Activated CD4-positive, alpha-beta memory T cell treated with anti-CD3 and anti-CD28 coated beads for 36 hours (primary cell): ENCODE measurements at regions not wholly inside any gene's neighbourhood (a gene's known extent, or its start where the extent isn't known, plus 50 kb on each side); places are given as distances from the start of the nearest gene placed in this dataset.

ENCODE experiments used
- CTCF ChIA-PET: fragments of 350-600 bp; sonication (Branson Sonifier 250); formaldehyde crosslinking; loops from one replicate; lab custom pipeline; 2021; ENCODE audit warnings: antibody characterized with exemption, inconsistent platforms; lab: Charles Lee
- POLR2A ChIA-PET: fragments of 350-600 bp; sonication (Branson Sonifier 250); formaldehyde crosslinking; loops from one replicate; lab custom pipeline; 2021; ENCODE audit warnings: antibody characterized with exemption; lab: Charles Lee
- DNase-seq: peaks from one replicate; pipeline ENCODE4 v3.0.0-alpha.2; 2020
- H3K27ac Mint-ChIP-seq: one replicate; pipeline ENCODE4 v1.8.0; 2021; ENCODE audit warnings: mixed read lengths
- H3K27me3 Mint-ChIP-seq: one replicate; pipeline ENCODE4 v1.8.0; 2021; ENCODE audit warnings: mixed read lengths
- H3K36me3 Mint-ChIP-seq: one replicate; pipeline ENCODE4 v1.8.0; 2021; ENCODE audit warnings: mixed read lengths
- H3K4me1 Mint-ChIP-seq: one replicate; pipeline ENCODE4 v1.8.0; 2021; ENCODE audit warnings: low read depth, mixed read lengths
- H3K4me3 Mint-ChIP-seq: one replicate; pipeline ENCODE4 v1.8.0; 2021; ENCODE audit warnings: mild to moderate bottlenecking, mixed read lengths
- H3K9me3 Mint-ChIP-seq: one replicate; pipeline ENCODE4 v1.8.0; 2021; ENCODE audit warnings: mixed read lengths
- intact Hi-C: fragments of 100-400 bp; cut with micrococcal nuclease; formaldehyde crosslinking; loops from one replicate; pipeline ENCODE4 v1.15.1; 2023

DNA sequence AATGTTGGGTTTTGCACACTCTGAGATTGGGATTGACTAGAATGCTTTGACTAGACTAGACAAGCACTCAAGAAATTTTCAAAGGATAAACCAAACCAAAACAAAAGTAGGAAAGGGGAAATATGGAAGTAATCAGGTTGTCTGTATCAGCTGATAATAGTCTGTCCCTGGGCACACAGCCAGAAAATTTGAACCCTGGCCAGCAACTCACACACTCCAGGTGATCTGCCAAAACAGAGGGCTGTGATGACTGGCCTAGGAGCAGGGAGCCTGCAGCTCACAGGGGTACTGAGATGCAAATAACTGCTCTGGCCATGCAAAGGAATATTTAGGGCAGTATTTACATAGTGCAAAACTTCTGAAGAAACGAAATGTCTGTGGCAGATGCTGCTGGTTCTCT lies 112.3 kb upstream of the SMIM23 start:
- intact Hi-C loops, result no loop called here
- H3K4me3 Mint-ChIP-seq, result no peak overlapping the region
- CTCF ChIA-PET, result no interaction called here

DNA sequence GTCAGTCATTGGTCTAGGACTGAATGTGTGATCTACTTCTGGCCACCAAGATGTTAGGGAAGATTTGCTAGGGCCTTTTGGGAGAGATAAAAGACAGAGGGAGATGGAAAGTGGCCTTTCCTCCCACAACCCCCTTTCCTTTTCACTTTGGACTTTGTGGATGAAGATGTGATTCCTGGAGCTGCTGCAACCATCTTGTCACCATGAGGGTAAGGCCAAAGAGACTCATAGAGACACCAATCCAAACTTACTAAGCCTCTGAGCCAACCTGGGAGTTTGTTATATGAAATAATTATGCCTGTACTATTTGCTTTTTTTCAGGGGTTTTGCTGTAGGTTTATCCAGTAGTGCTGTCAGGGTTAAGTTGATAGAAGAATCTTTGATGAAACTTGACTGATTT lies 111.8 kb upstream of the SMIM23 start:
- Mint-ChIP-seq H3K9me3 (peaks cover 6% of the 10 kb centered on the region), H3K36me3 (no peaks in the 10 kb centered on the region), H3K4me3 (no peak overlapping the region), H3K27ac (no peak overlapping the region), H3K27me3 (peaks cover 12% of the 10 kb centered on the region), H3K4me1 (no peaks in the 10 kb centered on the region)
- no peak for DNase-seq
- intact Hi-C loops, result no loop called here
- POLR2A ChIA-PET, result no interaction called here
- CTCF ChIA-PET, result no interaction called here

More for the DNA sequence above, 112.3 kb upstream of the SMIM23 start:
- H3K27me3 Mint-ChIP-seq, result peaks cover 12% of the 10 kb centered on the region
- no peaks in the 10 kb centered on the region for H3K4me1 Mint-ChIP-seq
- H3K27ac Mint-ChIP-seq, result no peak overlapping the region
- POLR2A ChIA-PET, result no interaction called here
- DNase-seq, result no peak
- H3K36me3 Mint-ChIP-seq, result no peaks in the 10 kb centered on the region
- H3K9me3 Mint-ChIP-seq, result peaks cover 6% of the 10 kb centered on the region

DNA sequence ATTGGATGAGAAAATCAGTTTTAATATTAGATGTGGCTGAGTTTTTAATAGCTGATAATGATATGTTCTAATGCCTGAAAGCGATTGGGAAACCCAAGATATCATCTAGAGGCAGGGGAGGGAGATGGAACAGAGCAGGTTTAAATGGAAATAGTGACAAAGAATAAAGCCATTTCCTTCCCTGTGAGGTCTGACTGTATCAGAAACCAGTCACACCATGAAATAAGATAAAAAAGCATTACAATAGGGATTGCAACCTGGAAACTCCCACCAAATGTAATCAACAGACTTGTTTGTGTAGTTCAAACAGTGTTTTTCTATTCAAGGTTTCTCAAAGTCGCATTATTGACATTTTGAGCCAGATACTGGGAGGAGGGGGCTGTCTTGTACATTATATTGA lies 110.1 kb upstream of the SMIM23 start:
- peaks cover 6% of the 10 kb centered on the region for H3K9me3 Mint-ChIP-seq
- no peak overlapping the region for H3K4me3 Mint-ChIP-seq
- CTCF ChIA-PET, result no interaction called here
- H3K27me3 Mint-ChIP-seq, result peaks cover 12% of the 10 kb centered on the region
- H3K27ac Mint-ChIP-seq, result no peak overlapping the region
- H3K4me1 Mint-ChIP-seq, result no peaks in the 10 kb centered on the region
- no peaks in the 10 kb centered on the region for H3K36me3 Mint-ChIP-seq
- POLR2A ChIA-PET, result no interaction called here
- intact Hi-C loops, result no loop called here
- no peak for DNase-seq

- ChIA-PET POLR2A (no interaction called here), CTCF (no interaction called here)
- intact Hi-C loops, result no loop called here
- no peaks in the 10 kb centered on the region for H3K4me1 Mint-ChIP-seq
- no peak overlapping the region for H3K4me3 Mint-ChIP-seq
- DNase-seq, result no peak
- H3K27ac Mint-ChIP-seq, result no peak overlapping the region
- H3K27me3 Mint-ChIP-seq, result peaks cover 17% of the 10 kb centered on the region
- no peaks in the 10 kb centered on the region for H3K36me3 Mint-ChIP-seq
- H3K9me3 Mint-ChIP-seq, result peaks cover 6% of the 10 kb centered on the region
These were observed 109.2 kb upstream of the SMIM23 start for GRCh38 chr5:171676286-171676944.

GRCh38 chr5:171678646-171679045 lies 107.0 kb upstream of the SMIM23 start:
- CTCF ChIA-PET, result no interaction called here
- DNase-seq, result no peak
- Mint-ChIP-seq H3K4me1 (no peaks in the 10 kb centered on the region), H3K9me3 (peaks cover 5% of the 10 kb centered on the region), H3K4me3 (no peak overlapping the region), H3K27me3 (peaks cover 27% of the 10 kb centered on the region), H3K36me3 (no peaks in the 10 kb centered on the region), H3K27ac (no peak overlapping the region)
- intact Hi-C loops, result no loop called here
- POLR2A ChIA-PET, result no interaction called here

DNA sequence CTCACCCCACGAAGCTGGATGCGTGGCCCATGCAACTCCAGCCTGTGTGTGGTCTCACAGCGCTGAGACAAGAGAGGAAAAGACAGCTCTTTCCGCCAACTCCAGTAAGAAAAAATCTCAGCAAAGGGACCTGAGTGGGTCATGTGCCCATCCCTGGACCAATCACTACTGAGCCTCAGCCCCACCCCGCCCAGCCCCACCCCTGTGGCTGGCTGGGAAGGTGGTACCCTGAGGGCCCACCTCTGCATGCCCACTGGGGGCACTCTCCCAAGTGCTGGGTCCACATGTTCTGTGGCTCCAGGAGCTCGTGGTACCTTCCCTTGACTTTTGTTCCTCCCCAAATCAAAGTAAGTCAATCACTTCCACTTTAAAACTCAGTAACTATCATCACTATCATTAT lies 105.1 kb upstream of the SMIM23 start:
- ChIA-PET CTCF (no interaction called here), POLR2A (no interaction called here)
- intact Hi-C loops, result no loop called here
- no peaks in the 10 kb centered on the region for H3K9me3 Mint-ChIP-seq
- H3K4me3 Mint-ChIP-seq, result no peak overlapping the region
- peaks cover 22% of the 10 kb centered on the region for H3K27me3 Mint-ChIP-seq
- no peak for DNase-seq
- H3K36me3 Mint-ChIP-seq, result no peaks in the 10 kb centered on the region
- H3K27ac Mint-ChIP-seq, result no peak overlapping the region
- H3K4me1 Mint-ChIP-seq, result no peaks in the 10 kb centered on the region

GRCh38 chr5:171681061-171681460 lies 104.6 kb upstream of the SMIM23 start:
- CTCF ChIA-PET, result interaction anchor here (0.7 kb wide), 1 partner anchor 263 kb away, joined by 4 read pairs; no protein-coding TSS in a partner anchor
- H3K27me3 Mint-ChIP-seq, result peaks cover 21% of the 10 kb centered on the region
- no peaks in the 10 kb centered on the region for H3K9me3 Mint-ChIP-seq
- no peak overlapping the region for H3K27ac Mint-ChIP-seq
- DNase-seq, result no peak
- POLR2A ChIA-PET, result no interaction called here
- H3K4me3 Mint-ChIP-seq, result no peak overlapping the region
- H3K36me3 Mint-ChIP-seq, result no peaks in the 10 kb centered on the region
- no peaks in the 10 kb centered on the region for H3K4me1 Mint-ChIP-seq
- intact Hi-C loops, result no loop called here

DNA sequence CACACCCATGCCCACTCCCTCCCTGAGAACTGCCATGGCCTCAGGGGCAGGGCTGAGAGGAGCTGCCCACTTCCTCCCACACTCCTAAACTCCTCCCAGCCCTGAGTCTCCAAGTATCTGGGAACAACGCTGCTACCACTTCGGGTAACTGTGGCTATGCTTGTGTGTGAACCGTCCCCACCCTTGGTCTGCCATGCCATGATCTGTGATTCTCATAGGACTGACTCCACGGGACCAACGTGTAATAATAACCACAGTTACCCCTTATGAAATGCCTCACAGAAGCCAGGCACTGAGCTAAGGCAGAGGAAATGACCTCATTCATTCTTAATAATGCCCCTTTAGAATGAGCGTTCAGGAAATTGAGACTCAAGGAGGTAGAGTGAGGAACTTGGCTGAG lies 103.9 kb upstream of the SMIM23 start:
- POLR2A ChIA-PET, result no interaction called here
- H3K27ac Mint-ChIP-seq, result no peak overlapping the region
- CTCF ChIA-PET, result interaction anchor here (0.7 kb wide), 1 partner anchor 263 kb away, joined by 4 read pairs; no protein-coding TSS in a partner anchor
- H3K4me1 Mint-ChIP-seq, result no peaks in the 10 kb centered on the region
- intact Hi-C loops, result no loop called here
- DNase-seq, result no peak
- H3K36me3 Mint-ChIP-seq, result no peaks in the 10 kb centered on the region
- no peak overlapping the region for H3K4me3 Mint-ChIP-seq
- H3K27me3 Mint-ChIP-seq, result peaks cover 20% of the 10 kb centered on the region
- no peaks in the 10 kb centered on the region for H3K9me3 Mint-ChIP-seq

DNA sequence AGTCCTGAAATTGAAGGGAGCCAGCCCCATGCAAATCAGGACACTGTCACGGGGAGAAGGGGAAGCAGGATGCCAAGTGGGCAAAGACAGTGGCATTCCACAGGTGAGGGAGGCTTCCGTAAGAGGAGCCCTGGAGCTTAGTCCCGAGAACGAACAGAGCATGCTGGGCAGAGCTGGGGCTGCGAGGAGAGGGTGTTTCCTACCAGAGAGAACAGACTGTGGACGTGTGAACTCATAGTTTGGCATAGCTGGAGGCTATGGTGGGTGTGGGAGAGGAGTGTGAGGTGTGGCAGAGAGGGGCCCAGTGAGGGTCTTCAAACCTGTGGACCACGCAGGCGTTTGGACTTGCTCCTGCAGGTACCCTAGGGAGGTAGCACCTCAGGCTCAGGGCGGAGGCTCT lies 102.8 kb upstream of the SMIM23 start:
- no peaks in the 10 kb centered on the region for H3K36me3 Mint-ChIP-seq
- no peak overlapping the region for H3K4me3 Mint-ChIP-seq
- ChIA-PET POLR2A (no interaction called here), CTCF (no interaction called here)
- no peak overlapping the region for H3K27ac Mint-ChIP-seq
- H3K9me3 Mint-ChIP-seq, result no peaks in the 10 kb centered on the region
- intact Hi-C loops, result no loop called here
- no peaks in the 10 kb centered on the region for H3K4me1 Mint-ChIP-seq
- H3K27me3 Mint-ChIP-seq, result peaks cover 17% of the 10 kb centered on the region
- DNase-seq, result no peak

DNA sequence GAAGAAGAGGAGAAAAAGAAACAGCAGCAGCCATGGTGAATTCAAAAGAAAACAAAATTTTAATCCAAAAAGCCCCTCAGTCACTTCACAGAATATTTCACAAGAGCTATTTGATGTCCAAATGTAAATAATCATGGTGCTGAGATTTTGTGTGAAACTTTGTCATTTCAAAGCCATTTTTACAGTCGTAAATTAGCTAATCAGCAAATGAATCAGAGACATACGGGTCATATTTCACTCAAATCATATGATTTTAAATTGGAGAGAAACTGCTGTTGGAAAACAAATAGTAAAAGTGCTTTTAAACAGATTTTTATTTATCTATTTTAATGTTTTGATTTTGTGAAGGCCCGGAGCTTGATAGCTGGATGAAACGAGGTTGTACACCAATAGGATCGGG lies 101.4 kb upstream of the SMIM23 start:
- intact Hi-C loops, result no loop called here

GRCh38 chr5:171688696-171689495 lies 96.7 kb upstream of the SMIM23 start:
- ChIA-PET POLR2A (no interaction called here), CTCF (no interaction called here)
- Mint-ChIP-seq H3K27ac (no peak overlapping the region), H3K9me3 (no peaks in the 10 kb centered on the region), H3K36me3 (no peaks in the 10 kb centered on the region), H3K27me3 (peaks cover 2% of the 10 kb centered on the region), H3K4me1 (no peaks in the 10 kb centered on the region), H3K4me3 (no peak overlapping the region)
- intact Hi-C loops, result no loop called here
- DNase-seq, result no peak

More for the DNA sequence above, 101.4 kb upstream of the SMIM23 start:
- Mint-ChIP-seq H3K27me3 (peaks cover 17% of the 10 kb centered on the region), H3K4me3 (no peak overlapping the region), H3K36me3 (no peaks in the 10 kb centered on the region), H3K4me1 (no peaks in the 10 kb centered on the region), H3K27ac (no peak overlapping the region), H3K9me3 (no peaks in the 10 kb centered on the region)
- ChIA-PET CTCF (no interaction called here), POLR2A (no interaction called here)
- DNase-seq, result no peak

GRCh38 chr5:171689853-171690417 lies 95.7 kb upstream of the SMIM23 start:
- CTCF ChIA-PET, result no interaction called here

More at GRCh38 chr5:171689853-171690417, 95.7 kb upstream of the SMIM23 start:
- no peaks in the 10 kb centered on the region for H3K36me3 Mint-ChIP-seq
- intact Hi-C loops, result no loop called here
- POLR2A ChIA-PET, result no interaction called here
- H3K9me3 Mint-ChIP-seq, result no peaks in the 10 kb centered on the region
- peaks cover 2% of the 10 kb centered on the region for H3K27me3 Mint-ChIP-seq
- H3K4me3 Mint-ChIP-seq, result no peak overlapping the region
- H3K27ac Mint-ChIP-seq, result no peak overlapping the region
- DNase-seq, result no peak
- H3K4me1 Mint-ChIP-seq, result no peaks in the 10 kb centered on the region
